ENCODE measurements at regions not wholly inside any gene's neighbourhood (a gene's known extent, or its start where the extent isn't known, plus 50 kb on each side); places are given as distances from the start of the nearest gene placed in this dataset.
A peak's percentile ranks its signal among the peaks of the same experiment; 100 is the strongest.

DNA sequence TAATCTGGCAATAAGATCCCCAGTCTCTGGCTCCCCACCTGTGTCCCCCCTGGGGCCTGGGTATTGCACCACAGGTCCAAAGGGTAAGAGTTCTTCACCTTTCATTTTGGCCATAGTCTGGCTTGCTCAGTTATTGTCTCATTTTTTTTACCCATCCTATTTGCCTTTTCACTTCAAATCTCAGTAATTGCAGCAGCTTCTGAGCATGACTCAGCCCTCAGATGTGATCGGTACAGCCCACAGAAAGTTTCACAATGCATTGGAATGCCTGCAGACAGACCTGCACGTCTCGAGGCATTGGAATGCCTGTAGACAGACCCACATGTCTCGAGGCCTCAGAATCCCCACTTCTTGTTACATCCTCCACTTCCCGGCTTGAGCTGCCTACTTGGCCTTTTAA, 173.6 kb downstream of the NUFIP1 start (continued):
- TF ChIP-seq, protein P1, sequence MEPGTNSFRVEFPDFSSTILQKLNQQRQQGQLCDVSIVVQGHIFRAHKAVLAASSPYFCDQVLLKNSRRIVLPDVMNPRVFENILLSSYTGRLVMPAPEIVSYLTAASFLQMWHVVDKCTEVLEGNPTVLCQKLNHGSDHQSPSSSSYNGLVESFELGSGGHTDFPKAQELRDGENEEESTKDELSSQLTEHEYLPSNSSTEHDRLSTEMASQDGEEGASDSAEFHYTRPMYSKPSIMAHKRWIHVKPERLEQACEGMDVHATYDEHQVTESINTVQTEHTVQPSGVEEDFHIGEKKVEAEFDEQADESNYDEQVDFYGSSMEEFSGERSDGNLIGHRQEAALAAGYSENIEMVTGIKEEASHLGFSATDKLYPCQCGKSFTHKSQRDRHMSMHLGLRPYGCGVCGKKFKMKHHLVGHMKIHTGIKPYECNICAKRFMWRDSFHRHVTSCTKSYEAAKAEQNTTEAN (CRISPR knock-in tag; conservative IDR thresholded peaks at IDR 0.05): no peak
- TF ChIP-seq, protein P2, sequence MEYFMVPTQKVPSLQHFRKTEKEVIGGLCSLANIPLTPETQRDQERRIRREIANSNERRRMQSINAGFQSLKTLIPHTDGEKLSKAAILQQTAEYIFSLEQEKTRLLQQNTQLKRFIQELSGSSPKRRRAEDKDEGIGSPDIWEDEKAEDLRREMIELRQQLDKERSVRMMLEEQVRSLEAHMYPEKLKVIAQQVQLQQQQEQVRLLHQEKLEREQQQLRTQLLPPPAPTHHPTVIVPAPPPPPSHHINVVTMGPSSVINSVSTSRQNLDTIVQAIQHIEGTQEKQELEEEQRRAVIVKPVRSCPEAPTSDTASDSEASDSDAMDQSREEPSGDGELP (IDR thresholded peaks at IDR 0.05; ENCODE audit: borderline replicate concordance, low read depth): no peak; the same call in 1 of the 2 replicates
- TF ChIP-seq, protein P3, sequence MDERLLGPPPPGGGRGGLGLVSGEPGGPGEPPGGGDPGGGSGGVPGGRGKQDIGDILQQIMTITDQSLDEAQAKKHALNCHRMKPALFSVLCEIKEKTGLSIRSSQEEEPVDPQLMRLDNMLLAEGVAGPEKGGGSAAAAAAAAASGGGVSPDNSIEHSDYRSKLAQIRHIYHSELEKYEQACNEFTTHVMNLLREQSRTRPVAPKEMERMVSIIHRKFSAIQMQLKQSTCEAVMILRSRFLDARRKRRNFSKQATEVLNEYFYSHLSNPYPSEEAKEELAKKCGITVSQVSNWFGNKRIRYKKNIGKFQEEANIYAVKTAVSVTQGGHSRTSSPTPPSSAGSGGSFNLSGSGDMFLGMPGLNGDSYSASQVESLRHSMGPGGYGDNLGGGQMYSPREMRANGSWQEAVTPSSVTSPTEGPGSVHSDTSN (CRISPR knock-in tag; IDR thresholded peaks at IDR 0.05): no peak
- TF ChIP-seq ZNF12 (CRISPR knock-in tag; IDR thresholded peaks at IDR 0.05) (no peak), POGZ (CRISPR knock-in tag; IDR thresholded peaks at IDR 0.05) (0 out of 2 replicates have a peak, but pooled peaks have one; percentile 37), FOSL2 (CRISPR knock-in tag; IDR thresholded peaks at IDR 0.05) (peak; percentile 97), ZNF296 (CRISPR knock-in tag; conservative IDR thresholded peaks at IDR 0.05) (no peak), CEBPB (IDR thresholded peaks at IDR 0.05; ENCODE audit: borderline replicate concordance, low read depth, low read length) (peak; percentile 89), RFX3 (CRISPR knock-in tag; IDR thresholded peaks at IDR 0.05) (no peak), DBP (CRISPR knock-in tag; IDR thresholded peaks at IDR 0.05; ENCODE audit: not compliant biosample characterization) (no peak), MEIS1 (CRISPR knock-in tag; IDR thresholded peaks at IDR 0.05; ENCODE audit: borderline replicate concordance) (no peak), ZFP82 (CRISPR knock-in tag; IDR thresholded peaks at IDR 0.05; ENCODE audit: borderline replicate concordance) (no peak), ZNF253 (CRISPR knock-in tag; IDR thresholded peaks at IDR 0.05; ENCODE audit: borderline replicate concordance) (no peak), RORA (CRISPR knock-in tag; IDR thresholded peaks at IDR 0.05) (no peak), ZNF501 (CRISPR knock-in tag; IDR thresholded peaks at IDR 0.05) (no peak), MXD1 (CRISPR knock-in tag; IDR thresholded peaks at IDR 0.05) (no peak)
- TF ChIP-seq, protein P4, sequence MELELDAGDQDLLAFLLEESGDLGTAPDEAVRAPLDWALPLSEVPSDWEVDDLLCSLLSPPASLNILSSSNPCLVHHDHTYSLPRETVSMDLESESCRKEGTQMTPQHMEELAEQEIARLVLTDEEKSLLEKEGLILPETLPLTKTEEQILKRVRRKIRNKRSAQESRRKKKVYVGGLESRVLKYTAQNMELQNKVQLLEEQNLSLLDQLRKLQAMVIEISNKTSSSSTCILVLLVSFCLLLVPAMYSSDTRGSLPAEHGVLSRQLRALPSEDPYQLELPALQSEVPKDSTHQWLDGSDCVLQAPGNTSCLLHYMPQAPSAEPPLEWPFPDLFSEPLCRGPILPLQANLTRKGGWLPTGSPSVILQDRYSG (CRISPR knock-in tag; IDR thresholded peaks at IDR 0.05): no peak
- TF ChIP-seq, protein P5, sequence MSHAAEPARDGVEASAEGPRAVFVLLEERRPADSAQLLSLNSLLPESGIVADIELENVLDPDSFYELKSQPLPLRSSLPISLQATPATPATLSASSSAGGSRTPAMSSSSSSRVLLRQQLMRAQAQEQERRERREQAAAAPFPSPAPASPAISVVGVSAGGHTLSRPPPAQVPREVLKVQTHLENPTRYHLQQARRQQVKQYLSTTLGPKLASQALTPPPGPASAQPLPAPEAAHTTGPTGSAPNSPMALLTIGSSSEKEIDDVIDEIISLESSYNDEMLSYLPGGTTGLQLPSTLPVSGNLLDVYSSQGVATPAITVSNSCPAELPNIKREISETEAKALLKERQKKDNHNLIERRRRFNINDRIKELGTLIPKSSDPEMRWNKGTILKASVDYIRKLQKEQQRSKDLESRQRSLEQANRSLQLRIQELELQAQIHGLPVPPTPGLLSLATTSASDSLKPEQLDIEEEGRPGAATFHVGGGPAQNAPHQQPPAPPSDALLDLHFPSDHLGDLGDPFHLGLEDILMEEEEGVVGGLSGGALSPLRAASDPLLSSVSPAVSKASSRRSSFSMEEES (CRISPR knock-in tag; IDR thresholded peaks at IDR 0.05): no peak
